Sciatic nerve (tissue), 2 donors: ENCODE measurements at regions not wholly inside any gene's neighbourhood (a gene's known extent, or its start where the extent isn't known, plus 50 kb on each side); places are given as distances from the start of the nearest gene placed in this dataset.

Source experiments
- ATAC-seq: fragments of 200-7000 bp; cut with Tn5 transposase; one replicate; pipeline ENCODE4 v1.9.1; 2020; ENCODE audit warnings: mild to moderate bottlenecking, moderate library complexity
- DNase-seq: peaks from one replicate; pipeline ENCODE4 v3.0.0-alpha.2; 2020; ENCODE audit warnings: low spot score
- intact Hi-C: fragments of 100-400 bp; cut with DNase I; formaldehyde crosslinking; loops from one replicate; pipeline ENCODE4 v1.14.2; 2022
- donor health status: DM: no; HTN: no; CAD: no.
- donor health status: DM: no; HTN: no; CAD: no.

GRCh38 chr10:10462151-10462941, 555.3 kb upstream of the CELF2 start:
- intact Hi-C loops, result no loop called here
- ATAC-seq (no peak), DNase-seq (no peak)

- DNase-seq (no peak), ATAC-seq (no peak)
- intact Hi-C loops, result no loop called here
Observed at GRCh38 chr10:10471758-10472157, 545.9 kb upstream of the CELF2 start.

- ATAC-seq (no peak), DNase-seq (no peak)
- intact Hi-C loops, result no loop called here
Observed at GRCh38 chr10:10475812-10476211, 541.9 kb upstream of the CELF2 start.

- ATAC-seq (no peak), DNase-seq (no peak)
- intact Hi-C loops, result no loop called here
Observed at GRCh38 chr10:10477844-10478243, 539.8 kb upstream of the CELF2 start.

GRCh38 chr10:10479465-10479864, 538.2 kb upstream of the CELF2 start:
- ATAC-seq (no peak), DNase-seq (no peak)
- intact Hi-C loops, result no loop called here

GRCh38 chr10:10482613-10483012, 535.1 kb upstream of the CELF2 start:
- DNase-seq (no peak), ATAC-seq (no peak)
- intact Hi-C loops, result no loop called here

GRCh38 chr10:10489076-10489475, 528.6 kb upstream of the CELF2 start:
- intact Hi-C loops, result no loop called here
- no peak for ATAC-seq
- no peak for DNase-seq

- DNase-seq (no peak), ATAC-seq (no peak)
- intact Hi-C loops, result no loop called here
Observed at GRCh38 chr10:10489805-10490571, 527.7 kb upstream of the CELF2 start.

- no peak for ATAC-seq
- intact Hi-C loops, result no loop called here
- DNase-seq, result no peak
Observed at GRCh38 chr10:10490581-10490980, 527.1 kb upstream of the CELF2 start.

GRCh38 chr10:10492420-10492819, 525.3 kb upstream of the CELF2 start:
- no peak for ATAC-seq
- intact Hi-C loops, result no loop called here
- DNase-seq, result no peak

GRCh38 chr10:10493833-10494232, 523.8 kb upstream of the CELF2 start:
- no peak for ATAC-seq
- no peak for DNase-seq
- intact Hi-C loops, result no loop called here

GRCh38 chr10:10497245-10497644, 520.4 kb upstream of the CELF2 start:
- DNase-seq, result no peak
- intact Hi-C loops, result no loop called here
- no peak for ATAC-seq

GRCh38 chr10:10498781-10499180, 518.9 kb upstream of the CELF2 start:
- intact Hi-C loops, result no loop called here
- no peak for DNase-seq
- no peak for ATAC-seq

GRCh38 chr10:10499839-10500238, 517.8 kb upstream of the CELF2 start:
- ATAC-seq (no peak), DNase-seq (no peak)
- intact Hi-C loops, result no loop called here

- ATAC-seq, result no peak
- intact Hi-C loops, result no loop called here
- no peak for DNase-seq
Observed at GRCh38 chr10:10500937-10501336, 516.7 kb upstream of the CELF2 start.

- intact Hi-C loops, result no loop called here
- DNase-seq (no peak), ATAC-seq (no peak)
Observed at GRCh38 chr10:10503772-10504171, 513.9 kb upstream of the CELF2 start.

GRCh38 chr10:10508211-10508610, 509.5 kb upstream of the CELF2 start:
- DNase-seq (no peak), ATAC-seq (no peak)
- intact Hi-C loops, result no loop called here

- ATAC-seq (no peak), DNase-seq (no peak)
- intact Hi-C loops, result no loop called here
Observed at GRCh38 chr10:10510179-10510578, 507.5 kb upstream of the CELF2 start.

- DNase-seq, result no peak
- ATAC-seq, result no peak
- intact Hi-C loops, result no loop called here
Observed at GRCh38 chr10:10513067-10513466, 504.6 kb upstream of the CELF2 start.

- DNase-seq (no peak), ATAC-seq (no peak)
- intact Hi-C loops, result no loop called here
Observed at GRCh38 chr10:10513898-10514297, 503.8 kb upstream of the CELF2 start.

GRCh38 chr10:10514797-10515196, 502.9 kb upstream of the CELF2 start:
- DNase-seq, result no peak
- intact Hi-C loops, result no loop called here
- ATAC-seq, result no peak
